ENCODE measurements at regions not wholly inside any gene's neighbourhood (a gene's known extent, or its start where the extent isn't known, plus 50 kb on each side); places are given as distances from the start of the nearest gene placed in this dataset.
A peak's percentile ranks its signal among the peaks of the same experiment; 100 is the strongest.

GRCh38 chr18:59063912-59064311 lies 75.8 kb upstream of the SEC11C start:
- intact Hi-C loops (cut with DNase I; ENCODE audit: low total_unique reads) = no loop called here
- Histone ChIP-seq H3K4me1 (no peaks in the 10 kb centered on the region), H3K4me3 (no peak overlapping the region), H3K27ac (no peak overlapping the region), H3K9me3 (no peaks in the 10 kb centered on the region), H3K36me3 (no peaks in the 10 kb centered on the region), H3K27me3 (no peaks in the 10 kb centered on the region)
- 75 to 84% (median 78%) methylated on average over 4 of the region's 4 CpGs for WGBS, 5 donors
- no peak for TF ChIP-seq POLR2A (IDR thresholded peaks at IDR 0.05)
- no peak for TF ChIP-seq POLR2AphosphoS5 (IDR thresholded peaks at IDR 0.05)
- no peak for TF ChIP-seq EP300 (IDR thresholded peaks at IDR 0.05)
- no peak for TF ChIP-seq CTCF (IDR thresholded peaks at IDR 0.05)
- no peak for DNase-seq

- Histone ChIP-seq H3K36me3 (no peaks in the 10 kb centered on the region), H3K4me1 (peaks cover 0 to 6% (median 0%) of the 10 kb centered on the region in 4 donors), H3K9me3 (no peaks in the 10 kb centered on the region), H3K27me3 (no peaks in the 10 kb centered on the region), H3K4me3 (no peak overlapping the region), H3K27ac (no peak overlapping the region)
- intact Hi-C loops (cut with DNase I; ENCODE audit: low total_unique reads) = no loop called here
- DNase-seq = peak in 1 of 2 donors; percentile 27
- no peak for TF ChIP-seq EP300 (IDR thresholded peaks at IDR 0.05)
- TF ChIP-seq CTCF (IDR thresholded peaks at IDR 0.05) = no peak
- no peak for TF ChIP-seq POLR2AphosphoS5 (IDR thresholded peaks at IDR 0.05)
- no peak for TF ChIP-seq POLR2A (IDR thresholded peaks at IDR 0.05)
- 43 to 69% (median 54%) methylated on average over 6 of the region's 6 CpGs for WGBS, 5 donors
Observed at GRCh38 chr18:59065684-59066083, 74.0 kb upstream of the SEC11C start.

- intact Hi-C loops (cut with DNase I; ENCODE audit: low total_unique reads) = no loop called here
- peak; percentile 41 to 42 for DNase-seq
- Histone ChIP-seq H3K36me3 (no peaks in the 10 kb centered on the region), H3K9me3 (no peaks in the 10 kb centered on the region), H3K4me1 (peaks cover 0 to 7% (median 0%) of the 10 kb centered on the region in 4 donors), H3K27ac (no peak overlapping the region), H3K27me3 (no peaks in the 10 kb centered on the region), H3K4me3 (no peak overlapping the region)
- 50 to 59% (median 54%) methylated on average over 2 of the region's 2 CpGs for WGBS, 5 donors
- TF ChIP-seq EP300 (IDR thresholded peaks at IDR 0.05) (no peak), CTCF (IDR thresholded peaks at IDR 0.05) (peak in 2 of 7 experiments; percentile 16 to 28)
Observed at GRCh38 chr18:59067873-59068272, 71.8 kb upstream of the SEC11C start.

GRCh38 chr18:59068276-59069071 lies 71.2 kb upstream of the SEC11C start:
- no peaks in the 10 kb centered on the region for H3K36me3 ChIP-seq
- no peak overlapping the region for H3K27ac ChIP-seq
- peaks cover 0 to 7% (median 0%) of the 10 kb centered on the region in 4 donors for H3K4me1 ChIP-seq
- WGBS, 5 donors = 84 to 91% (median 91%) methylated on average over 12 of the region's 12 CpGs
- no peak for DNase-seq
- no peaks in the 10 kb centered on the region for H3K9me3 ChIP-seq
- H3K4me3 ChIP-seq = no peak overlapping the region
- H3K27me3 ChIP-seq = no peaks in the 10 kb centered on the region
- intact Hi-C loops (cut with DNase I; ENCODE audit: low total_unique reads) = no loop called here
- TF ChIP-seq CTCF (IDR thresholded peaks at IDR 0.05) (no peak), POLR2A (IDR thresholded peaks at IDR 0.05) (no peak), POLR2AphosphoS5 (IDR thresholded peaks at IDR 0.05) (no peak), EP300 (IDR thresholded peaks at IDR 0.05) (no peak)

Measured in stomach (tissue), 8 donors.